ENCODE measurements at regions not wholly inside any gene's neighbourhood (a gene's known extent, or its start where the extent isn't known, plus 50 kb on each side); places are given as distances from the start of the nearest gene placed in this dataset.
"Not testable (repeated sequence)": the region's sequence is repeated elsewhere in the genome, so short reads cannot be mapped to it uniquely, and the experiment has no call there.

- TF ChIP-seq CTCF (IDR thresholded peaks at IDR 0.05; ENCODE audit: low read depth, low read length), result no peak
- no peak for DNase-seq (ENCODE audit: low read depth, low spot score)
- H3K4me3 ChIP-seq (ENCODE audit: low read depth, low read length), result no peak overlapping the region
- in situ Hi-C loops (cut with HindIII; ENCODE audit: low sequenced_read_pairs), result no loop called here
Observed at GRCh38 chr3:173199568-173199967, 58.5 kb upstream of the SPATA16 start.

DNA sequence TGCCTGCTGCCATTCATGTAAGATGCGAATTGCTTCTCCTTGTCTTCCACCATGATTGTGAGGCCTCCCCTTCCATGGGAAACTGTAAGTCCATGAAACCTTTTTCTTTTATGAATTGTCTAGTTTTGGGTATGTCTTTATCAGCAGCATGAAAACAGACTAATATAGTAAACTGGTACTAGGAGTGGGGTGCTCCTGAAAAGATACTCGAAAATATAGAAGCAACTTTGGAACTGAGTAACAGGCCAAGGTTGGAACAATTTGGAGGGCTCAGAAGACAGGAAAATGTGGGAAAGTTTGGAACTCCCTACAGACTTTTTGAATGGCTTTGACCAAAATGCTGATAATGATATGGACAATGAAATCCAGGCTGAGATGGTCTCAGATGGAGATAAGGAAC lies 53.8 kb upstream of the SPATA16 start:
- DNase-seq (ENCODE audit: low read depth, low spot score); in situ Hi-C loops (cut with HindIII; ENCODE audit: low sequenced_read_pairs); H3K4me3 ChIP-seq (ENCODE audit: low read depth, low read length): not testable (repeated sequence)

- in situ Hi-C loops (cut with HindIII; ENCODE audit: low sequenced_read_pairs), result no loop called here
- no peak overlapping the region for H3K4me3 ChIP-seq (ENCODE audit: low read depth, low read length)
- TF ChIP-seq CTCF (IDR thresholded peaks at IDR 0.05; ENCODE audit: low read depth, low read length), result no peak
- DNase-seq (ENCODE audit: low read depth, low spot score), result peak; percentile 38
Observed at GRCh38 chr3:173191611-173192010, 50.6 kb upstream of the SPATA16 start.

Measured in astrocyte of the spinal cord (primary cell).